ENCODE measurements at regions not wholly inside any gene's neighbourhood (a gene's known extent, or its start where the extent isn't known, plus 50 kb on each side); places are given as distances from the start of the nearest gene placed in this dataset.
"Not testable (repeated sequence)": the region's sequence is repeated elsewhere in the genome, so short reads cannot be mapped to it uniquely, and the experiment has no call there.

DNA sequence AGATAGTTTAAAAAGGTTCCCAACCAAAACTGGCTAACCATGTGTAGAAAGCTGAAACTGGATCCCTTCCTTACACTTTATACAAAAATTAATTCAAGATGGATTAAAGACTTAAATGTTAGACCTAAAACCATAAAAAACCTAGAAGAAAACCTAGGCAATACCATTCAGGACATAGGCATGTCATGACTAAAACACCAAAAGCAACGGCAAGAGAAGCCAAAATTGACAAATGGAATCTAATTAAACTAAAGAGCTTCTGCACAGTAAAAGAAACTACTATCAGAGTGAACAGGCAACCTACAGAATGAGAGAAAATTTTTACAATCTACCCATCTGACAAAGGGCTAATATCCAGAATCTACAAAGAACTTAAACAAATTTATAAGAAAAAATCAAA is 379.1 kb upstream of the PIK3R1 start:
- not testable (repeated sequence) for TF ChIP-seq POLR2A (IDR thresholded peaks at IDR 0.05)
- TF ChIP-seq, protein P1, sequence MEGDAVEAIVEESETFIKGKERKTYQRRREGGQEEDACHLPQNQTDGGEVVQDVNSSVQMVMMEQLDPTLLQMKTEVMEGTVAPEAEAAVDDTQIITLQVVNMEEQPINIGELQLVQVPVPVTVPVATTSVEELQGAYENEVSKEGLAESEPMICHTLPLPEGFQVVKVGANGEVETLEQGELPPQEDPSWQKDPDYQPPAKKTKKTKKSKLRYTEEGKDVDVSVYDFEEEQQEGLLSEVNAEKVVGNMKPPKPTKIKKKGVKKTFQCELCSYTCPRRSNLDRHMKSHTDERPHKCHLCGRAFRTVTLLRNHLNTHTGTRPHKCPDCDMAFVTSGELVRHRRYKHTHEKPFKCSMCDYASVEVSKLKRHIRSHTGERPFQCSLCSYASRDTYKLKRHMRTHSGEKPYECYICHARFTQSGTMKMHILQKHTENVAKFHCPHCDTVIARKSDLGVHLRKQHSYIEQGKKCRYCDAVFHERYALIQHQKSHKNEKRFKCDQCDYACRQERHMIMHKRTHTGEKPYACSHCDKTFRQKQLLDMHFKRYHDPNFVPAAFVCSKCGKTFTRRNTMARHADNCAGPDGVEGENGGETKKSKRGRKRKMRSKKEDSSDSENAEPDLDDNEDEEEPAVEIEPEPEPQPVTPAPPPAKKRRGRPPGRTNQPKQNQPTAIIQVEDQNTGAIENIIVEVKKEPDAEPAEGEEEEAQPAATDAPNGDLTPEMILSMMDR (IDR thresholded peaks at IDR 0.05): not testable (repeated sequence)

All from Peyer's patch (tissue), 4 donors.